HEK293 (cell line): ENCODE measurements at regions not wholly inside any gene's neighbourhood (a gene's known extent, or its start where the extent isn't known, plus 50 kb on each side); places are given as distances from the start of the nearest gene placed in this dataset.

ENCODE experiments used
- MEIS1 ChIP-seq: sonication (generic); formaldehyde crosslinking; IDR thresholded peaks from 2 replicates; pipeline ENCODE4 v1.8.1; 2022; ENCODE audit warnings: missing genetic modification reagents, mild to moderate bottlenecking, borderline replicate concordance
- SP2 ChIP-seq: fragments of 450-650 bp; formaldehyde crosslinking; IDR thresholded peaks from 2 replicates; pipeline ENCODE4 v1.5.1; 2016; ENCODE audit warnings: missing biosample characterization, missing genetic modification characterization
- ZNF274 ChIP-seq, 2 experiments: fragments of 200-500 bp in 1 of 2; fragments of 450-650 bp in 1 of 2; sonication (Bioruptor generic) in 1 of 2; formaldehyde crosslinking in 1 of 2; IDR thresholded peaks; 2 replicates each; pipeline versions ENCODE4 v1.5.1 to v1.6.1; 2014 to 2016; ENCODE audit warnings: borderline replicate concordance in 1 of 2, inconsistent platforms in 1 of 2, low read length in 1 of 2, missing biosample characterization in 1 of 2, missing genetic modification characterization in 1 of 2
- ZNF510 ChIP-seq: fragments of 450-650 bp; formaldehyde crosslinking; IDR thresholded peaks from 2 replicates; pipeline ENCODE4 v1.5.1; 2018; ENCODE audit warnings: mild to moderate bottlenecking, missing genetic modification characterization, missing biosample characterization; ENCODE audit not compliant: insufficient replicate concordance
- TF ChIP-seq, protein P1 (sequence below): fragments of 450-650 bp; formaldehyde crosslinking; IDR thresholded peaks from 2 replicates; pipeline ENCODE4 v1.5.1; 2016; ENCODE audit warnings: missing biosample characterization, missing genetic modification characterization
- TF ChIP-seq, protein P2 (sequence below): fragments of 450-650 bp; formaldehyde crosslinking; IDR thresholded peaks from 2 replicates; pipeline ENCODE4 v1.5.1; 2016; ENCODE audit warnings: missing biosample characterization, missing genetic modification characterization
- TF ChIP-seq, protein P3 (sequence below): fragments of 450-650 bp; formaldehyde crosslinking; IDR thresholded peaks from 2 replicates; pipeline ENCODE4 v1.5.1; 2016; ENCODE audit warnings: missing biosample characterization, missing genetic modification characterization
- TF ChIP-seq, protein P4 (sequence below): fragments of 450-650 bp; formaldehyde crosslinking; IDR thresholded peaks from 2 replicates; pipeline ENCODE4 v1.5.1; 2016; ENCODE audit warnings: missing biosample characterization, missing genetic modification characterization

DNA sequence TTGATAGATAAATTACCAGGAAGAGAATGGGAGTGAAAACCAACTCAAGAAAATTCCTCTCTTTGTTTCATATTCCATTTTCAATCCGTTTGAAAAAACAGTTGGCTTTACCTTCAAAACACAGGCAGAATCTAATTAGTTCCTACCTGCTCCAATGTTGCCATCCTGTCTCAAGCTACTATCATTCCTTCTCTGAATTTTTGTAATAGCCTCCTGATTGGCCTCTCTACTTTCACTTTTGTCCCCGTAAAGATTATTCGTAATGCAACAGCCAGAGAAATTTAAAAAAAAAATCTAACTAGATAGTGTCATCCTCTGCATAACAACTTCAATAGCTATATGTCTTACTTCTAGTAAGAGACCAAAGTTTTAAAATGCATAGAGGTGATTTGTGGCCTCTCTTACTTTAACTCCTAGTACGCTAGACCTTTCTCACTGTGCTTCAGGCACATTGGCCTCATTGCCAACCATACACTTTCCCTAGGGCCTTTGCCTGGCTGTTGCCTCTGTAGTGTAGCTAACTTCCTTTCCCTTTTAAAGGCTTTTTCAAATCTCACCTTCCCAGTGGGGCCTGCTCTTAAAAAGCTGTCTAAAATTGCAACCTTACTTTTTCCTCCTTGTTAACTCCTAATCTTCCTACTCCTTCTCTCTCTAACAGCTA is 311.3 kb upstream of the GRIN3A start:
- TF ChIP-seq, protein P1, sequence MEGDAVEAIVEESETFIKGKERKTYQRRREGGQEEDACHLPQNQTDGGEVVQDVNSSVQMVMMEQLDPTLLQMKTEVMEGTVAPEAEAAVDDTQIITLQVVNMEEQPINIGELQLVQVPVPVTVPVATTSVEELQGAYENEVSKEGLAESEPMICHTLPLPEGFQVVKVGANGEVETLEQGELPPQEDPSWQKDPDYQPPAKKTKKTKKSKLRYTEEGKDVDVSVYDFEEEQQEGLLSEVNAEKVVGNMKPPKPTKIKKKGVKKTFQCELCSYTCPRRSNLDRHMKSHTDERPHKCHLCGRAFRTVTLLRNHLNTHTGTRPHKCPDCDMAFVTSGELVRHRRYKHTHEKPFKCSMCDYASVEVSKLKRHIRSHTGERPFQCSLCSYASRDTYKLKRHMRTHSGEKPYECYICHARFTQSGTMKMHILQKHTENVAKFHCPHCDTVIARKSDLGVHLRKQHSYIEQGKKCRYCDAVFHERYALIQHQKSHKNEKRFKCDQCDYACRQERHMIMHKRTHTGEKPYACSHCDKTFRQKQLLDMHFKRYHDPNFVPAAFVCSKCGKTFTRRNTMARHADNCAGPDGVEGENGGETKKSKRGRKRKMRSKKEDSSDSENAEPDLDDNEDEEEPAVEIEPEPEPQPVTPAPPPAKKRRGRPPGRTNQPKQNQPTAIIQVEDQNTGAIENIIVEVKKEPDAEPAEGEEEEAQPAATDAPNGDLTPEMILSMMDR (tag by site-specific recombination): no peak
- TF ChIP-seq, protein P2, sequence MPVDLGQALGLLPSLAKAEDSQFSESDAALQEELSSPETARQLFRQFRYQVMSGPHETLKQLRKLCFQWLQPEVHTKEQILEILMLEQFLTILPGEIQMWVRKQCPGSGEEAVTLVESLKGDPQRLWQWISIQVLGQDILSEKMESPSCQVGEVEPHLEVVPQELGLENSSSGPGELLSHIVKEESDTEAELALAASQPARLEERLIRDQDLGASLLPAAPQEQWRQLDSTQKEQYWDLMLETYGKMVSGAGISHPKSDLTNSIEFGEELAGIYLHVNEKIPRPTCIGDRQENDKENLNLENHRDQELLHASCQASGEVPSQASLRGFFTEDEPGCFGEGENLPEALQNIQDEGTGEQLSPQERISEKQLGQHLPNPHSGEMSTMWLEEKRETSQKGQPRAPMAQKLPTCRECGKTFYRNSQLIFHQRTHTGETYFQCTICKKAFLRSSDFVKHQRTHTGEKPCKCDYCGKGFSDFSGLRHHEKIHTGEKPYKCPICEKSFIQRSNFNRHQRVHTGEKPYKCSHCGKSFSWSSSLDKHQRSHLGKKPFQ (tag by site-specific recombination): no peak
- TF ChIP-seq ZNF510 (tag by site-specific recombination): no peak
- TF ChIP-seq MEIS1 (CRISPR knock-in tag): no peak
- TF ChIP-seq ZNF274 (IDR thresholded peaks at IDR 0.05; ENCODE audit: low read length): no peak
- no peak for TF ChIP-seq ZNF274 (tag by site-specific recombination; IDR thresholded peaks at IDR 0.05; ENCODE audit: borderline replicate concordance)
- TF ChIP-seq, protein P3, sequence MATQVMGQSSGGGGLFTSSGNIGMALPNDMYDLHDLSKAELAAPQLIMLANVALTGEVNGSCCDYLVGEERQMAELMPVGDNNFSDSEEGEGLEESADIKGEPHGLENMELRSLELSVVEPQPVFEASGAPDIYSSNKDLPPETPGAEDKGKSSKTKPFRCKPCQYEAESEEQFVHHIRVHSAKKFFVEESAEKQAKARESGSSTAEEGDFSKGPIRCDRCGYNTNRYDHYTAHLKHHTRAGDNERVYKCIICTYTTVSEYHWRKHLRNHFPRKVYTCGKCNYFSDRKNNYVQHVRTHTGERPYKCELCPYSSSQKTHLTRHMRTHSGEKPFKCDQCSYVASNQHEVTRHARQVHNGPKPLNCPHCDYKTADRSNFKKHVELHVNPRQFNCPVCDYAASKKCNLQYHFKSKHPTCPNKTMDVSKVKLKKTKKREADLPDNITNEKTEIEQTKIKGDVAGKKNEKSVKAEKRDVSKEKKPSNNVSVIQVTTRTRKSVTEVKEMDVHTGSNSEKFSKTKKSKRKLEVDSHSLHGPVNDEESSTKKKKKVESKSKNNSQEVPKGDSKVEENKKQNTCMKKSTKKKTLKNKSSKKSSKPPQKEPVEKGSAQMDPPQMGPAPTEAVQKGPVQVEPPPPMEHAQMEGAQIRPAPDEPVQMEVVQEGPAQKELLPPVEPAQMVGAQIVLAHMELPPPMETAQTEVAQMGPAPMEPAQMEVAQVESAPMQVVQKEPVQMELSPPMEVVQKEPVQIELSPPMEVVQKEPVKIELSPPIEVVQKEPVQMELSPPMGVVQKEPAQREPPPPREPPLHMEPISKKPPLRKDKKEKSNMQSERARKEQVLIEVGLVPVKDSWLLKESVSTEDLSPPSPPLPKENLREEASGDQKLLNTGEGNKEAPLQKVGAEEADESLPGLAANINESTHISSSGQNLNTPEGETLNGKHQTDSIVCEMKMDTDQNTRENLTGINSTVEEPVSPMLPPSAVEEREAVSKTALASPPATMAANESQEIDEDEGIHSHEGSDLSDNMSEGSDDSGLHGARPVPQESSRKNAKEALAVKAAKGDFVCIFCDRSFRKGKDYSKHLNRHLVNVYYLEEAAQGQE: no peak
- TF ChIP-seq, protein P4, sequence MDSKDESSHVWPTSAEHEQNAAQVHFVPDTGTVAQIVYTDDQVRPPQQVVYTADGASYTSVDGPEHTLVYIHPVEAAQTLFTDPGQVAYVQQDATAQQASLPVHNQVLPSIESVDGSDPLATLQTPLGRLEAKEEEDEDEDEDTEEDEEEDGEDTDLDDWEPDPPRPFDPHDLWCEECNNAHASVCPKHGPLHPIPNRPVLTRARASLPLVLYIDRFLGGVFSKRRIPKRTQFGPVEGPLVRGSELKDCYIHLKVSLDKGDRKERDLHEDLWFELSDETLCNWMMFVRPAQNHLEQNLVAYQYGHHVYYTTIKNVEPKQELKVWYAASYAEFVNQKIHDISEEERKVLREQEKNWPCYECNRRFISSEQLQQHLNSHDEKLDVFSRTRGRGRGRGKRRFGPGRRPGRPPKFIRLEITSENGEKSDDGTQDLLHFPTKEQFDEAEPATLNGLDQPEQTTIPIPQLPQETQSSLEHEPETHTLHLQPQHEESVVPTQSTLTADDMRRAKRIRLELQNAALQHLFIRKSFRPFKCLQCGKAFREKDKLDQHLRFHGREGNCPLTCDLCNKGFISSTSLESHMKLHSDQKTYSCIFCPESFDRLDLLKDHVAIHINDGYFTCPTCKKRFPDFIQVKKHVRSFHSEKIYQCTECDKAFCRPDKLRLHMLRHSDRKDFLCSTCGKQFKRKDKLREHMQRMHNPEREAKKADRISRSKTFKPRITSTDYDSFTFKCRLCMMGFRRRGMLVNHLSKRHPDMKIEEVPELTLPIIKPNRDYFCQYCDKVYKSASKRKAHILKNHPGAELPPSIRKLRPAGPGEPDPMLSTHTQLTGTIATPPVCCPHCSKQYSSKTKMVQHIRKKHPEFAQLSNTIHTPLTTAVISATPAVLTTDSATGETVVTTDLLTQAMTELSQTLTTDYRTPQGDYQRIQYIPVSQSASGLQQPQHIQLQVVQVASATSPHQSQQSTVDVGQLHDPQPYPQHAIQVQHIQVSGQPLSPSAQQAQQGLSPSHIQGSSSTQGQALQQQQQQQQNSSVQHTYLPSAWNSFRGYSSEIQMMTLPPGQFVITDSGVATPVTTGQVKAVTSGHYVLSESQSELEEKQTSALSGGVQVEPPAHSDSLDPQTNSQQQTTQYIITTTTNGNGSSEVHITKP (tag by site-specific recombination): no peak
- TF ChIP-seq SP2 (tag by site-specific recombination): no peak
